Ureter (tissue), 1 donor: ENCODE measurements at regions not wholly inside any gene's neighbourhood (a gene's known extent, or its start where the extent isn't known, plus 50 kb on each side); places are given as distances from the start of the nearest gene placed in this dataset.

Experiments
- DNase-seq: peaks from one replicate; pipeline ENCODE4 v3.0.0-alpha.2; 2020; ENCODE audit warnings: low spot score
- donor health status: DM: yes; HTN: yes; CAD: no.

GRCh38 chr12:107402041-107403022, 283.3 kb upstream of the PWP1 start:
- DNase-seq: peak; percentile 50

DNA sequence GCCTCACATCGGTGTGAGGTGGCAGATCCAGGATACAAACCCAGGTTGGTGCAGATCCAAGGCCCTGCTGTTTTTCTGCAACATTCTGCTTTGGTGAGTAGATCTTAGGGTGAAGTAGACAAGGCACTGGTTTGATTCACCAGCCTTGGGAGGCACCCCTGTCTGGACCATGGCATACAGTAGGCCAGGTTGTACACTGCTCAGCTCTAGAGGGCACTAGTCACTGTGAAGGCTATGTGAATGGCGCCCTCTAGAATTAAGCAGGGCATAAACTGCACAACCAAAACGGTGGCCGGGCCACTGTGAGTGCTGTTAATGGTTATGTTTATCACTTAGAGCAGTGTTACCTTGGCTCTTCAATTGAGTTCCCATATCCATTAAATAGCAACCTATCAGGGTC, 280.6 kb upstream of the PWP1 start:
- no peak for DNase-seq

GRCh38 chr12:107405436-107405835, 280.2 kb upstream of the PWP1 start:
- DNase-seq: no peak

GRCh38 chr12:107406932-107407331, 278.7 kb upstream of the PWP1 start:
- DNase-seq: no peak

GRCh38 chr12:107411792-107412535, 273.6 kb upstream of the PWP1 start:
- DNase-seq: no peak

DNA sequence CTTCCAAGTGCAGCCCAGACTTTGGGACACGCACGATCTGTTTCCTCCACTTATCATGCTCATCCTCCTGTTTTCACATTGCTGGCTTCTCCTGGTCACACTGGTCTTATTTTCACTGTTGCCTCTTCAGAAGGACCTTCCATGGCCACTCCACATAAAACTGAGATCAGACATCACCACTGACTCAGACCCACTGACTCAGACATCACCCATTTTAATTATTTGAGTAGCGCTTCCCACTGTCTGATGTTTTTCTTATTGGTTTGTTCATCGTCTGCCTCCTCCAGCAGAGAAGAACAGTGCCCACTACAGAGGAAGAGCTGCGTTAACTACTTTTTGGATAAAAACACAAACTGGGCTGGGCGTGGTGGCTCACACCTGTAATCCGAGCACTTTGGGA, 270.5 kb upstream of the PWP1 start:
- no peak for DNase-seq

GRCh38 chr12:107415834-107416233, 269.8 kb upstream of the PWP1 start:
- DNase-seq: no peak

- DNase-seq: no peak
These were observed 268.6 kb upstream of the PWP1 start for GRCh38 chr12:107417004-107417403.

DNA sequence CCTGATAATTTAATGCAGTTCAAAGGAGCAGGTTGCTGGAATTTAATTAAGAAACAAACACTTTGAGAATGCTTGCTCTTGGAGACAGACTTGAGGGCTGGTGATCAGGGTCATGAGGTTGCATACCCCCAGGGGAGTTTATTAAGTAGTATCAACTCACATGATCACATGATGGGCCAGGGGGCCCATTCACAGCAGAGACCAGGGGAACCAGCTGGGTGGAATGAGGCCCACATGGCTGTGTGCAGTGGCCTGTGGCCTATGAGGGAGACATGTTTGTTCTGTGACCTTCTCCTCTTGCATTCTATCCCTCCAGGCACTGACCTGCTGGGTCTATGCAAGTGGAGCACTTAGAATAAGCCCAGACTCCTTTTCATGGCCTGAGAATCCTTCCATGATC, 266.6 kb upstream of the PWP1 start:
- DNase-seq: no peak

DNA sequence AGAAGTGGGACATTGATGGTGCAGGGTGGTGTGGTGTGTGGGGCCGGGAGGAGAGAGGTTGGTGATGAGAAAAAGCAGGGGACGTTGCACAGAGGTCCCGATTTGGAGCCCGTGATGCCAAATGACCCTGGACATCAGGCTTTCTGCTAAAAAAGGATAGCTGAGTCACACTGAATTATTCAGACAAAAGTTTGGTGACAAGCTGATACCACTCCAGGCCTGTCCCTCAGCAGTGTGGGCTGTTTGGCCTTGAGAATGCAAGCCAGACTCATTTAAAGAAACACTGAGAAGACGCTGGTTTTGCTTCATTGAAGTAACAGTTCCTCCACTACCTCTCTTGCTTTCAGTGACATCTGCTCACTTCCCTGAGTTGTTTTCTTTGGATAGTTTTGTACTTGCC, 262.1 kb upstream of the PWP1 start:
- no peak for DNase-seq

DNA sequence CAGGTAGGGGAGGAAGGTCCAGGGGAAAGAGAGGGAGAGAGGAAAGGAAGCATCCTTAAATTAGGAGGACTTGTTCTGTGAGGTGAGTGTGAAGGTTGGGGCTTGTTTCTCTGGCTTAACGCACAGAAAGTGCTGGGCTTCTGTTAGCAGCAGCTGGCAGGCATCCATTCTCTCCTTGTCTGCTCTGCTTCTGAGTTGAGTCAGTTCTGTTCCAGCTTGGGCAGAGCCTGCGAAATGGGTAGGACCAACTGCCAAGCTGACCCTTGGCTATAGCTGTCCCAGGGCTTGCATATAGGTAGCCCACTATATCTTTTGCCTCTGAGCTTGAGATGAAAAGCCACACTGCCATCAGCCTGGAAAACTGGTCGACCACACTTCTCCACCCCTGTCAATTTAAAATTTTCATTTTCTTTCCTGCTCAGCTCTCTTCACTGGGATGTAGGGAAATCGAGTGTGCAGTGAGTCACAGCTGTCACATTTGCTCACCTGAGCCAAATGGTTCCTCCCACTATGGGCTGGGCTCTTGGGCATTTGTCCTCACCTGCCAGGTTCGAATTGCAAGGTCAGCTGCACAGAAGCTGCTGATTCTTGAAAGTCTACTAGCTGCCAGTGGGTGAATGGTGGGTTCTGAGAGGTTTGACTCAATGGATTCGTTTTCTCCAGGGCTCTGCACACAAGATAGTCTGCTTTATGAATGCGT, 256.4 kb upstream of the PWP1 start:
- peak; percentile 75 for DNase-seq

- no peak for DNase-seq
These were observed 253.7 kb upstream of the PWP1 start for GRCh38 chr12:107431942-107432341.

DNA sequence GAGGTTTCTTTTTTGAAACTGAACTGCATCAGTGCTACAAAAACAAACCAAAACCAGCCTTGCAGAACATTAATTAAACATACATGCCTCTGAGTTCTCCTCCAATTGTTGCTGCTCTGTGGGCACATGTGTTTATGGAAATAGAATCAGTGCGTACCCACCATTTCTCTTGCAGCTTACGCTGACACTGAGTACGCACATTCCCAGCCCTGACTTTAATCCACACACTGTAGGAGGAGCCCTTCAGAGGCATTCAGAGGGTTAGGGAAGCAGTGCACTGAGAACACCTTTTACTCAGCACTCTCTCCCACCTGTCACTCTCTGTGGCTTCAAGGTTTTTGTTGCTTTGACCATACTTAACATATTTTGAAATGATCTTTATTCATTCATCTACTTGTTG, 250.5 kb upstream of the PWP1 start:
- no peak for DNase-seq

DNA sequence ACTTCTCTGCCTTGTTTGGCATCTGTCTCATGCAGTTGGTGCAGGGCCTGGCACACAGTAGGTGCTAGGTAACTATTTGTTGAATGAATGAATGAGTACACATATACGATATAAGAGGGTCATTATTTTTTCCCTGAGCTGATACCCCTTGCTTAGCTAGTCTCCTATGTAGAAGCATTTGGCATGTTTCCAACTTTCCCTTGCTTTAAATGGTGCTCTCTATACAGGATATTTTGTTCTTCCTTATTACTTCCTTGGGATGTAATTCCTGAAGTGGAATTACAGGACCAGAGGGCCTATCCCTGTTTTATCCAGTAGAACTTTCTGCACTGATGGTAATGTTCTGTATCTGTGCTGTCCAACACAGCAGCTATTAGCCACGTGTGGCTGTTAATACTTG, 250.1 kb upstream of the PWP1 start:
- no peak for DNase-seq

DNA sequence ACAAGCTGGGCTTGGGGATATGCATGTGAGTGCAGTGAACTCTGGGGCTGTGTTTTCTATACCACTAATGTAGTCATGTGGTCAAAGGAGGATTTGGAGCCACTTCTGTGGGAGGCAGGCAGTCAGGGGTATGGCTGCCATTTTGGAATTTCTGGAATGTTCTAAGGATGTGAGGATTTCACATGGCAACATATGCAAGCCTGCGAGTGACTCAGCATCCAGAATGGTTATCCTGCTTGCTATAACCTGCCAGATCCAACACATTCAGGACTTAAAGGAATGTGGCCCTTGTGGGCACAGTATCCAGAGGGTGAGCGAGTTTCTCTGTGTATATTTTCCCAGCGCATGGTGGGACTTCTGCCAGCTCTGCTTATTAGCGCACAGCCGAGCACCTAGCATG, 249.2 kb upstream of the PWP1 start:
- no peak for DNase-seq

DNA sequence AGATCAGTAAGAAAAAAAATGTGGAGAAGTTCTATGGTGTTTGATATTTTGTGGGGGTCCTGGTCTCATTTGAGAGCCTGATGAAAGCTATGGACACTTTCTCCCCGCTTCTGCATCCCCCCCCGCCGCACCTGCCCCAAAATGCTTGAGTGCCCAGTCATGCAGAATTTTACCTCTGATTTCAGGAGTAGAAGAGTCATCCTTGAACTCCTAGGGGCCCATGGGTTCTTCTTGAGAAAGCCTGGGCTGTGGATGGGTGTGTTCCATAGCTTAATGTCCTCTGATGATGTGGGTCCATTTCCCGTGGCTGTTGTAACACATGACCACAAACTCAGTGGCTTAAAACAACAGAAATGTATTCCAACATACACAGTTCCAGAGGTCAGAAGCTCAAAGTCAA, 248.8 kb upstream of the PWP1 start:
- DNase-seq: no peak

DNA sequence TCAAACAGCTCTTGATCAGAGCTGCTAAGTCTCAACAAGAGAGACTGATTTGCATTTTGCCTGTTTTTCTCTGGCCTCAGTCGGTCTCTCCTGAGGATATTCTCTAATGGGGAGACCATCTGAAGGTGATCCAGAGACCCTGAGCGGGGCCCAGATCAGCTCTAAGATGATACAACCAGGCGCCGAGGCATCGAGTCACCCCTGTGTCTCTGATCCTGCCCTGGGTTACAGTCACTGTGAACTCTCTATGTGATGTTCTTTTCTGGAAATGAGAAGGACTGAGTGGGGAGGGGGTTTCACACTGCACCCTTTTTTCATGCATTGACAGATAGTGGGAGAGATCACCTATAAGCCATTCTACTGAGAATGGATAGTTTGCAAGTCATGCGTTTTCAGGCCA, 247.6 kb upstream of the PWP1 start:
- DNase-seq: no peak

DNA sequence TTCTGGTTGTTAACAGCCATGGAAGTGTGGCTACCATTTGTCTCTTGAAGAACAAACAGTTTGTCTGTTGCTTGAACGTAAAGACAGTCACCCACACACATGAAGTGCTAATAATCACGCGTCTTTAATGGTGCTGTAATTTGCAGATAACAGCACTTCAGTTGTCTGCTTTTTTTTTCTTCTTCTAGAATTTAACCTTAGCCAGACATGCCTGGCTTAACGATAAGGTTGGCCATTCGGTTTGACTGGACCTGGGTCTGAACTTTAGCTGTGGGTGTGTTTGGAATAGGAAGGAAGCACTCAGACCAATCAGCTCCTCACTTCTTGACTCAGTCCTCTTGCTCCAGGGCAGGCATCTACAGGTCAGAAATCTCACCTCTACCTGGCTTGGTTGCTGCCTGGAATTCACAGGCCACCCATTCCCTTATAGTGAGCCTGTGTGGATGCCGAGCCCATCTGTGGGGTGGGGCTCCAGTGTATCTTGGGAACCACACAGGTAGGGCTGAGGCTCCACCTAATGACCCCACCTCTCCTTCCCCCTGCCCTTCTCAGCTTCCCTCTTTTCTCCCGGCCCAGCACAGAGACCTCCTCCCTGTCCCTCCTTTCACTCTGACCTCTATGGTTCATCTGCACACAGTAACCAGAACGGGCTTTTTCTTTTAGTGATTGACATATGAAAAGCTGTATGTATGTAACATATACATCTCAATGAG, 246.4 kb upstream of the PWP1 start:
- no peak for DNase-seq

DNA sequence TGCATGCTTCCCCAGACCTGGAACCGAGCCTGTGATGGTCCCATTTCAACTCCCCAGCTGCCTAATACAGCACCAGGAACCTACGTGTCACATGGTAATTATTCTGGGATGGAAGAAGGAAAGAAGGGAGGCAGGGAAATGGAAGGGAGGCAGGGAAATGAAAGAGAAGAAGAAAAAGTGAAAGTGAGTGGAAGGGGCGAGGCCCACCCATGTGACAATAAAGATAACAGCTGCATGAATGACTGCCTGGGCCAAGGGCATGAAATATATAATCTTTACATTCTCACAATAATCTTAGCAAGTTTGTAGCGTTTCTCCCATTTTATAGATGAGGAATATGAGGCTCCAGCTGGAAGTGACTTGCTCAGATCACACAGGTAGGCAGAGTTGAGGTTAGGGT, 245.0 kb upstream of the PWP1 start:
- DNase-seq: no peak

GRCh38 chr12:107441665-107442300, 243.8 kb upstream of the PWP1 start:
- no peak for DNase-seq

GRCh38 chr12:107442326-107442987, 243.1 kb upstream of the PWP1 start:
- no peak for DNase-seq
